Small intestine (tissue), 7 donors: ENCODE measurements at regions not wholly inside any gene's neighbourhood (a gene's known extent, or its start where the extent isn't known, plus 50 kb on each side); places are given as distances from the start of the nearest gene placed in this dataset.

Experiments
- DNase-seq, 2 donors: peaks; one replicate each; pipeline versions ENCODE4 v3.0.0 to v3.0.0-alpha.2; 2013
- FAIRE-seq: peaks from 2 replicates; lab custom pipeline; 2012; peaks lifted over from hg19 to GRCh38; lab: Jason Lieb, UNC
- H3K27ac ChIP-seq, 3 donors: one replicate each; pipeline ENCODE4 v1.5.1; 2013; ENCODE audit warnings: low read length in 2 of 3, mild to moderate bottlenecking in 2 of 3, control low read depth in 1 of 3, inconsistent platforms in 1 of 3, low read depth in 1 of 3, moderate library complexity in 1 of 3
- H3K27me3 ChIP-seq, 3 donors: one replicate each; pipeline ENCODE4 v1.6.1; 2013; ENCODE audit warnings: low read length in 3 of 3, inconsistent platforms in 1 of 3; ENCODE audit not compliant: control insufficient read depth in 3 of 3, insufficient read depth in 3 of 3
- H3K36me3 ChIP-seq, 3 donors: one replicate each; pipeline ENCODE4 v1.6.1; 2013; ENCODE audit warnings: low read length in 3 of 3, inconsistent platforms in 1 of 3, low read depth in 1 of 3, mild to moderate bottlenecking in 1 of 3, moderate library complexity in 1 of 3; ENCODE audit not compliant: control insufficient read depth in 3 of 3, insufficient read depth in 2 of 3
- H3K4me1 ChIP-seq, 3 donors: one replicate each; pipeline ENCODE4 v1.6.1; 2013; ENCODE audit warnings: low read length in 2 of 3, inconsistent platforms in 1 of 3, low read depth in 1 of 3, mild to moderate bottlenecking in 1 of 3, moderate library complexity in 1 of 3; ENCODE audit not compliant: control insufficient read depth in 3 of 3, insufficient read depth in 2 of 3
- H3K4me3 ChIP-seq, 3 donors: one replicate each; pipeline ENCODE4 v1.5.1; 2013; ENCODE audit warnings: low read length in 3 of 3, control low read depth in 1 of 3, inconsistent platforms in 1 of 3, low read depth in 1 of 3, mild to moderate bottlenecking in 1 of 3, moderate library complexity in 1 of 3
- H3K9me3 ChIP-seq, 2 donors: one replicate each; pipeline ENCODE4 v1.6.1; 2013; ENCODE audit warnings: low read depth in 1 of 2, low read length in 1 of 2; ENCODE audit not compliant: control insufficient read depth in 2 of 2, insufficient read depth in 1 of 2
- WGBS, 3 donors: extraction: QIAGEN DNeasy Blood & Tissue Kit; methylation state at CpG; one replicate each; pipeline ENCODE4 v1.1.7; 2013; 5-methylcytosine and 5-hydroxymethylcytosine counted together
- donor health status: healthy with polysubstance abuse.
- donor health status: control.
- donor health status: control.
- donor health status: Bipolar disorder and iron deficiency.
- donor health status: healthy.

- H3K27ac ChIP-seq = no peak overlapping the region
- peaks cover 0 to 3% of the 10 kb centered on the region in 2 donors for H3K9me3 ChIP-seq
- H3K36me3 ChIP-seq = no peaks in the 10 kb centered on the region
- no peaks in the 10 kb centered on the region for H3K4me1 ChIP-seq
- WGBS, 3 donors = 79 to 82% (median 82%) methylated on average over 4 of the region's 4 CpGs
- H3K27me3 ChIP-seq = peaks cover 0 to 5% (median 0%) of the 10 kb centered on the region in 3 donors
- H3K4me3 ChIP-seq = no peak overlapping the region
- no peak for DNase-seq
- no peak for FAIRE-seq
These were observed 130.9 kb downstream of the C12orf75 start for GRCh38 chr12:105461271-105461943.

- Histone ChIP-seq H3K9me3 (peaks cover 0 to 3% of the 10 kb centered on the region in 2 donors), H3K36me3 (no peaks in the 10 kb centered on the region), H3K27me3 (peaks cover 0 to 5% (median 3%) of the 10 kb centered on the region in 3 donors), H3K27ac (no peak overlapping the region), H3K4me3 (no peak overlapping the region), H3K4me1 (no peaks in the 10 kb centered on the region)
- WGBS, 3 donors = 67 to 80% (median 77%) methylated on average over 7 of the region's 7 CpGs
- DNase-seq (no peak), FAIRE-seq (no peak)
These were observed 131.7 kb downstream of the C12orf75 start for GRCh38 chr12:105461944-105462762.

- DNase-seq (no peak), FAIRE-seq (no peak)
- Histone ChIP-seq H3K4me1 (no peaks in the 10 kb centered on the region), H3K9me3 (peaks cover 0 to 3% of the 10 kb centered on the region in 2 donors), H3K36me3 (no peaks in the 10 kb centered on the region), H3K27me3 (peaks cover 0 to 5% (median 5%) of the 10 kb centered on the region in 3 donors), H3K27ac (no peak overlapping the region), H3K4me3 (no peak overlapping the region)
- 76 to 87% (median 77%) methylated on average over 2 of the region's 2 CpGs for WGBS, 3 donors
These were observed 132.3 kb downstream of the C12orf75 start for GRCh38 chr12:105462831-105463230.

- FAIRE-seq = no peak
- Histone ChIP-seq H3K4me3 (no peak overlapping the region), H3K27me3 (peaks cover 0 to 5% (median 0%) of the 10 kb centered on the region in 3 donors), H3K4me1 (no peaks in the 10 kb centered on the region), H3K36me3 (no peaks in the 10 kb centered on the region), H3K9me3 (no peaks in the 10 kb centered on the region), H3K27ac (no peak overlapping the region)
- WGBS, 3 donors = 19 to 57% (median 54%) methylated on average over 3 of the region's 3 CpGs
- DNase-seq = no peak
These were observed 133.9 kb downstream of the C12orf75 start for GRCh38 chr12:105464406-105464805.

- Histone ChIP-seq H3K9me3 (no peaks in the 10 kb centered on the region), H3K36me3 (no peaks in the 10 kb centered on the region), H3K4me3 (no peak overlapping the region), H3K4me1 (no peaks in the 10 kb centered on the region), H3K27ac (no peak overlapping the region), H3K27me3 (peaks cover 0 to 5% (median 0%) of the 10 kb centered on the region in 3 donors)
- FAIRE-seq = no peak
- DNase-seq = no peak
- 63 to 70% (median 67%) methylated on average over 5 of the region's 5 CpGs for WGBS, 3 donors
These were observed 135.9 kb downstream of the C12orf75 start for GRCh38 chr12:105466231-105466900.

GRCh38 chr12:105466901-105467598 is 136.6 kb downstream of the C12orf75 start:
- FAIRE-seq = no peak
- WGBS, 3 donors = 73 to 77% (median 76%) methylated on average over 7 of the region's 7 CpGs
- H3K27ac ChIP-seq = no peak overlapping the region
- H3K36me3 ChIP-seq = no peaks in the 10 kb centered on the region
- no peak for DNase-seq
- no peaks in the 10 kb centered on the region for H3K9me3 ChIP-seq
- H3K4me1 ChIP-seq = no peaks in the 10 kb centered on the region
- no peak overlapping the region for H3K4me3 ChIP-seq
- H3K27me3 ChIP-seq = peaks cover 0 to 5% (median 0%) of the 10 kb centered on the region in 3 donors

- Histone ChIP-seq H3K9me3 (no peaks in the 10 kb centered on the region), H3K4me1 (no peaks in the 10 kb centered on the region), H3K27me3 (peaks cover 0 to 5% (median 0%) of the 10 kb centered on the region in 3 donors), H3K4me3 (no peak overlapping the region), H3K27ac (no peak overlapping the region), H3K36me3 (no peaks in the 10 kb centered on the region)
- WGBS, 3 donors = 64 to 65% (median 64%) methylated on average over 4 of the region's 4 CpGs
- FAIRE-seq = no peak
- no peak for DNase-seq
These were observed 137.3 kb downstream of the C12orf75 start for GRCh38 chr12:105467710-105468366.
